ENCODE measurements at regions not wholly inside any gene's neighbourhood (a gene's known extent, or its start where the extent isn't known, plus 50 kb on each side); places are given as distances from the start of the nearest gene placed in this dataset.
"Not testable (repeated sequence)": the region's sequence is repeated elsewhere in the genome, so short reads cannot be mapped to it uniquely, and the experiment has no call there.

GRCh38 chr4:115975421-115976001 is 862.1 kb upstream of the NDST4 start:
- TF ChIP-seq, protein P1, sequence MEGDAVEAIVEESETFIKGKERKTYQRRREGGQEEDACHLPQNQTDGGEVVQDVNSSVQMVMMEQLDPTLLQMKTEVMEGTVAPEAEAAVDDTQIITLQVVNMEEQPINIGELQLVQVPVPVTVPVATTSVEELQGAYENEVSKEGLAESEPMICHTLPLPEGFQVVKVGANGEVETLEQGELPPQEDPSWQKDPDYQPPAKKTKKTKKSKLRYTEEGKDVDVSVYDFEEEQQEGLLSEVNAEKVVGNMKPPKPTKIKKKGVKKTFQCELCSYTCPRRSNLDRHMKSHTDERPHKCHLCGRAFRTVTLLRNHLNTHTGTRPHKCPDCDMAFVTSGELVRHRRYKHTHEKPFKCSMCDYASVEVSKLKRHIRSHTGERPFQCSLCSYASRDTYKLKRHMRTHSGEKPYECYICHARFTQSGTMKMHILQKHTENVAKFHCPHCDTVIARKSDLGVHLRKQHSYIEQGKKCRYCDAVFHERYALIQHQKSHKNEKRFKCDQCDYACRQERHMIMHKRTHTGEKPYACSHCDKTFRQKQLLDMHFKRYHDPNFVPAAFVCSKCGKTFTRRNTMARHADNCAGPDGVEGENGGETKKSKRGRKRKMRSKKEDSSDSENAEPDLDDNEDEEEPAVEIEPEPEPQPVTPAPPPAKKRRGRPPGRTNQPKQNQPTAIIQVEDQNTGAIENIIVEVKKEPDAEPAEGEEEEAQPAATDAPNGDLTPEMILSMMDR (conservative IDR thresholded peaks at IDR 0.05), result not testable (repeated sequence)
- TF ChIP-seq ZFX (IDR thresholded peaks at IDR 0.05), result not testable (repeated sequence)

Data from C4-2B (cell line).